HepG2 (cell line): ENCODE measurements at regions not wholly inside any gene's neighbourhood (a gene's known extent, or its start where the extent isn't known, plus 50 kb on each side); places are given as distances from the start of the nearest gene placed in this dataset.

Source experiments
- ATAC-seq: fragments of 200-7000 bp; cut with Tn5 transposase; 3 replicates; pipeline ENCODE4 v1.9.1; 2020; ENCODE audit warnings: mild to moderate bottlenecking, moderate library complexity
- BruUV-seq: library from RNA; stranded (reverse); fragments of 400-500 nt; replicated peaks from 2 replicates; lab custom pipeline; 2021; lab: Mats Ljungman, UMichigan
- CTCF ChIA-PET: fragments of 300-600 bp; formaldehyde crosslinking; extraction: SDS; loops from one replicate; lab custom pipeline; 2021; ENCODE audit warnings: low total read pairs, inconsistent platforms, low intra/inter-chr PET ratio; lab: Yijun Ruan, JAX
- POLR2A ChIA-PET: fragments of 350-600 bp; sonication (Branson Sonifier 250); formaldehyde crosslinking; loops from one replicate; lab custom pipeline; 2020; ENCODE audit warnings: antibody characterized with exemption, inconsistent platforms; lab: Yijun Ruan, JAX
- DNase-seq: peaks from one replicate; pipeline ENCODE4 v3.0.0-alpha.2; 2015; ENCODE audit warnings: low spot score
- FAIRE-seq: peaks from 3 replicates; lab custom pipeline; 2011; peaks lifted over from hg19 to GRCh38; lab: Jason Lieb, UNC
- H2AFZ ChIP-seq: one replicate; pipeline ENCODE4 v1.6.1; 2011; ENCODE audit warnings: low read length, inconsistent platforms
- H3K27ac ChIP-seq: fragments of 300-600 bp; 3 replicates; pipeline ENCODE4 v1.8.0; 2011; ENCODE audit warnings: mixed run types, mild to moderate bottlenecking, mixed read lengths, low read length, inconsistent platforms; ENCODE audit not compliant: insufficient read depth; ENCODE audit errors: extremely low read length
- H3K27me3 ChIP-seq, 2 experiments: fragments of 200-600 bp in 1 of 2; 2 replicates in 1 of 2; 3 replicates in 1 of 2; pipeline versions ENCODE4 v1.6.0 to v1.8.0; 2011; ENCODE audit warnings: low read length in 2 of 2, mild to moderate bottlenecking in 2 of 2, moderate library complexity in 2 of 2, inconsistent platforms in 1 of 2; ENCODE audit not compliant: insufficient read depth in 2 of 2, control insufficient read depth in 1 of 2
- H3K36me3 ChIP-seq, 2 experiments: fragments of 200-600 bp in 1 of 2; replicated peaks in 1 of 2; 2 replicates in 1 of 2; 3 replicates in 1 of 2; pipeline versions ENCODE4 v1.5.1 to v1.8.0; 2011; ENCODE audit warnings: low read length in 2 of 2, inconsistent platforms in 1 of 2; ENCODE audit not compliant: insufficient read depth in 2 of 2, control insufficient read depth in 1 of 2
- H3K4me1 ChIP-seq: 2 replicates; pipeline ENCODE4 v1.5.1; 2012; ENCODE audit warnings: low read length, inconsistent platforms; ENCODE audit not compliant: insufficient read depth
- H3K4me2 ChIP-seq: 2 replicates; pipeline ENCODE4 v1.6.0; 2011; ENCODE audit warnings: low read depth, low read length, inconsistent platforms
- H3K4me3 ChIP-seq, 3 experiments: fragments of 200-600 bp in 1 of 3; sonication (generic), shearing (Covaris generic) in 1 of 3; replicated peaks in 1 of 3; 2 replicates each; pipeline ENCODE4 v1.5.1; 2011 to 2016; ENCODE audit warnings: low read length in 3 of 3, inconsistent platforms in 2 of 3, low read depth in 2 of 3, mild to moderate bottlenecking in 2 of 3, control low read depth in 1 of 3, mixed read lengths in 1 of 3; ENCODE audit not compliant: insufficient read depth in 1 of 3
- H3K79me2 ChIP-seq: one replicate; pipeline ENCODE4 v1.6.1; 2011; ENCODE audit warnings: low read length, inconsistent platforms; ENCODE audit not compliant: insufficient read depth
- H3K9ac ChIP-seq: 2 replicates; pipeline ENCODE4 v1.6.0; 2011; ENCODE audit warnings: mild to moderate bottlenecking, low read depth, low read length, inconsistent platforms; ENCODE audit not compliant: insufficient read depth
- H3K9me3 ChIP-seq: 2 replicates; pipeline ENCODE4 v1.5.1; 2012; ENCODE audit warnings: mild to moderate bottlenecking, low read length
- H4K20me1 ChIP-seq: 2 replicates; pipeline ENCODE4 v1.6.0; 2011; ENCODE audit warnings: inconsistent platforms, mild to moderate bottlenecking, low read length, moderate library complexity; ENCODE audit not compliant: insufficient read depth
- ATRX ChIP-seq: sonication (generic); formaldehyde crosslinking; IDR thresholded peaks from 2 replicates; pipeline ENCODE4 v1.4.0; 2020; ENCODE audit warnings: missing genetic modification reagents, borderline replicate concordance
- HMGA1 ChIP-seq: sonication (generic); formaldehyde crosslinking; conservative IDR thresholded peaks from 2 replicates; pipeline ENCODE4 v1.4.0; 2020; ENCODE audit warnings: missing genetic modification reagents
- HNF1A ChIP-seq, 2 experiments: sonication (generic) in 1 of 2; formaldehyde crosslinking in 1 of 2; IDR thresholded peaks; 2 replicates each; pipeline versions ENCODE4 v1.4.0 to v1.6.1; 2016 to 2020; ENCODE audit warnings: borderline replicate concordance in 1 of 2, low read depth in 1 of 2, mild to moderate bottlenecking in 1 of 2, missing genetic modification reagents in 1 of 2
- HNRNPL ChIP-seq: fragments of 200-400 bp; formaldehyde crosslinking; IDR thresholded peaks from 2 replicates; pipeline ENCODE4 v1.6.1; 2017; ENCODE audit warnings: mild to moderate bottlenecking, low read depth, low read length
- MXD3 ChIP-seq: IDR thresholded peaks from 2 replicates; pipeline ENCODE4 v1.6.1; 2016; ENCODE audit warnings: mild to moderate bottlenecking, missing biosample characterization, missing genetic modification reagents
- RAD21 ChIP-seq: fragments of 450-650 bp; formaldehyde crosslinking; IDR thresholded peaks from 2 replicates; pipeline ENCODE4 v1.5.0; 2020; ENCODE audit warnings: mild to moderate bottlenecking
- SNAPC4 ChIP-seq: sonication (generic); formaldehyde crosslinking; IDR thresholded peaks from 2 replicates; pipeline ENCODE4 v1.4.0; 2020; ENCODE audit warnings: mild to moderate bottlenecking, missing genetic modification reagents
- TFE3 ChIP-seq: IDR thresholded peaks from 2 replicates; pipeline ENCODE4 v1.6.1; 2016
- ZNF580 ChIP-seq: IDR thresholded peaks from 2 replicates; pipeline ENCODE4 v1.6.1; 2016; ENCODE audit warnings: low read depth, borderline replicate concordance
- ZNF619 ChIP-seq: sonication (generic); formaldehyde crosslinking; IDR thresholded peaks from 2 replicates; pipeline ENCODE4 v1.4.0; 2020; ENCODE audit warnings: mild to moderate bottlenecking, missing genetic modification reagents
- ZNF775 ChIP-seq: sonication (generic); formaldehyde crosslinking; IDR thresholded peaks from 2 replicates; pipeline ENCODE4 v1.4.0; 2020; ENCODE audit warnings: missing genetic modification reagents, mild to moderate bottlenecking, moderate library complexity, borderline replicate concordance
- WGBS: methylation state at CpG from one replicate; pipeline ENCODE4 v1.1.6; 2017; ENCODE audit warnings: low lambda C conversion rate; 5-methylcytosine and 5-hydroxymethylcytosine counted together
- in situ Hi-C: cut with HindIII; loops from 2 replicates; pipeline ENCODE4 v1.10.0; 2017; ENCODE audit warnings: low pct_unique_long_range_greater_than_20kb; ENCODE audit not compliant: extremely low pct_ligation_motif_present
- intact Hi-C: fragments of 100-400 bp; cut with micrococcal nuclease; formaldehyde crosslinking; loops from one replicate; pipeline ENCODE4 v1.10.0; 2022; ENCODE audit not compliant: unreplicated experiment

- TF ChIP-seq SNAPC4 (CRISPR knock-in tag) = no peak
These were observed 183.7 kb upstream of the LSM14A start (continued) for GRCh38 chr19:33988601-33989000.

GRCh38 chr19:33997690-33998089, 174.6 kb upstream of the LSM14A start:
- no peaks in the 10 kb centered on the region for H3K36me3 ChIP-seq
- H4K20me1 ChIP-seq = no peaks in the 10 kb centered on the region
- H3K9me3 ChIP-seq = no peaks in the 10 kb centered on the region
- H3K9ac ChIP-seq = no peak overlapping the region
- ChIA-PET CTCF (interaction anchor here (2.2 to 4.2 kb wide), 2 partner anchors 202 to 219 kb away, joined by 20 to 55 read pairs; partner anchors contain the start of gene KCTD15), POLR2A (no interaction called here)
- FAIRE-seq (no peak), ATAC-seq (no peak), DNase-seq (no peak)
- H3K27ac ChIP-seq = no peak overlapping the region
- H3K4me1 ChIP-seq = no peaks in the 10 kb centered on the region
- H3K79me2 ChIP-seq = no peaks in the 10 kb centered on the region
- H3K4me2 ChIP-seq = no peak overlapping the region
- H2AFZ ChIP-seq = no peak overlapping the region
- intact Hi-C loops = loop anchor here (1.0 to 10.0 kb wide), 3 partner anchors 53 to 219 kb away; no protein-coding TSS in a partner anchor
- BruUV-seq = no TSS peak
- peaks cover 0 to 8% of the 10 kb centered on the region in 2 experiments; a peak in 2 of 5 replicates for H3K27me3 ChIP-seq
- TF ChIP-seq HMGA1 (CRISPR knock-in tag) (no peak), HNRNPL (no peak), ZNF619 (no peak), ATRX (CRISPR knock-in tag) (no peak), RAD21 (CRISPR knock-in tag) (no peak), HNF1A (IDR thresholded peaks at IDR 0.05; ENCODE audit: low read depth) (no peak), HNF1A (CRISPR knock-in tag; IDR thresholded peaks at IDR 0.05; ENCODE audit: borderline replicate concordance) (no peak), TFE3 (CRISPR knock-in tag) (no peak), MXD3 (CRISPR knock-in tag) (no peak), ZNF580 (CRISPR knock-in tag) (no peak), ZNF775 (CRISPR knock-in tag) (no peak)
- H3K4me3 ChIP-seq = no peak overlapping the region
- in situ Hi-C loops = loop anchor here (5.0 kb wide), 1 partner anchor 220 kb away; no protein-coding TSS in a partner anchor
- whole genome bisulfite sequencing = 0% methylated on average over 2 of the region's 2 CpGs
